Neuronal stem cell (in vitro differentiated cells): ENCODE measurements at regions not wholly inside any gene's neighbourhood (a gene's known extent, or its start where the extent isn't known, plus 50 kb on each side); places are given as distances from the start of the nearest gene placed in this dataset.

Experiments used
- DNase-seq: peaks from one replicate; pipeline ENCODE4 v3.0.0-alpha.2; 2013; ENCODE audit warnings: low spot score
- H2AFZ ChIP-seq: one replicate; pipeline ENCODE4 v1.6.1; 2013; ENCODE audit warnings: mild to moderate bottlenecking, low read length, inconsistent platforms
- H2AK5ac ChIP-seq: 2 replicates; pipeline ENCODE4 v1.6.1; 2013; ENCODE audit warnings: low read depth, mild to moderate bottlenecking, inconsistent platforms, low read length, moderate library complexity, mixed read lengths
- H2BK120ac ChIP-seq: 2 replicates; pipeline ENCODE4 v1.6.1; 2013; ENCODE audit warnings: low read depth, mild to moderate bottlenecking, inconsistent platforms, low read length, moderate library complexity, mixed read lengths
- H2BK12ac ChIP-seq: one replicate; pipeline ENCODE4 v1.6.1; 2013; ENCODE audit warnings: low read length, inconsistent platforms
- H2BK15ac ChIP-seq: 2 replicates; pipeline ENCODE4 v1.6.1; 2013; ENCODE audit warnings: mild to moderate bottlenecking, low read length, inconsistent platforms, mixed read lengths
- H2BK5ac ChIP-seq: one replicate; pipeline ENCODE4 v1.6.1; 2013; ENCODE audit warnings: inconsistent platforms, mild to moderate bottlenecking, low read length, moderate library complexity
- H3K14ac ChIP-seq: one replicate; pipeline ENCODE4 v1.6.1; 2013; ENCODE audit warnings: low read length, inconsistent platforms
- H3K18ac ChIP-seq: 2 replicates; pipeline ENCODE4 v1.6.1; 2013; ENCODE audit warnings: low read length, inconsistent platforms
- H3K23ac ChIP-seq: 2 replicates; pipeline ENCODE4 v1.6.1; 2013; ENCODE audit warnings: low read depth, mild to moderate bottlenecking, mixed read lengths, low read length, inconsistent platforms; ENCODE audit not compliant: poor library complexity
- H3K27ac ChIP-seq: replicated peaks from 3 replicates; pipeline ENCODE4 v1.5.1; 2013; ENCODE audit warnings: low read length, inconsistent platforms
- H3K27me3 ChIP-seq, 3 experiments: 2 replicates each; pipeline ENCODE4 v1.6.1; 2013; ENCODE audit warnings: low read length in 3 of 3, mild to moderate bottlenecking in 2 of 3, inconsistent platforms in 1 of 3, low read depth in 1 of 3, mixed read lengths in 1 of 3, moderate library complexity in 1 of 3; ENCODE audit not compliant: control insufficient read depth in 3 of 3, insufficient read depth in 3 of 3
- H3K36me3 ChIP-seq, 2 donors: replicated peaks in 1 of 2; 2 replicates each; pipeline ENCODE4 v1.6.1; 2013; ENCODE audit warnings: low read length in 2 of 2; ENCODE audit not compliant: control insufficient read depth in 2 of 2, insufficient read depth in 2 of 2
- H3K4ac ChIP-seq: 2 replicates; pipeline ENCODE4 v1.6.1; 2013; ENCODE audit warnings: inconsistent platforms, mild to moderate bottlenecking, low read length, moderate library complexity
- H3K4me1 ChIP-seq, 2 donors: 1 replicate in 1 of 2; 2 replicates in 1 of 2; pipeline ENCODE4 v1.6.1; 2013; ENCODE audit warnings: low read length in 2 of 2, low read depth in 1 of 2; ENCODE audit not compliant: control insufficient read depth in 2 of 2, insufficient read depth in 1 of 2
- H3K4me2 ChIP-seq: one replicate; pipeline ENCODE4 v1.6.1; 2013; ENCODE audit warnings: mild to moderate bottlenecking, low read length, inconsistent platforms; ENCODE audit not compliant: insufficient read depth, poor library complexity, severe bottlenecking
- H3K4me3 ChIP-seq, 2 donors: 2 replicates each; pipeline ENCODE4 v1.5.1; 2013; ENCODE audit warnings: low read length in 2 of 2, mild to moderate bottlenecking in 2 of 2, inconsistent platforms in 1 of 2, moderate library complexity in 1 of 2
- H3K79me1 ChIP-seq: one replicate; pipeline ENCODE4 v1.6.1; 2013; ENCODE audit warnings: low read depth, mild to moderate bottlenecking, inconsistent platforms, low read length, moderate library complexity
- H3K9ac ChIP-seq: one replicate; pipeline ENCODE4 v1.6.1; 2013; ENCODE audit warnings: mild to moderate bottlenecking, low read depth, low read length, inconsistent platforms; ENCODE audit not compliant: poor library complexity
- H3K9me3 ChIP-seq, 2 donors: replicated peaks in 1 of 2; 2 replicates each; pipeline versions ENCODE3 to v1.6.1; 2013; ENCODE audit warnings: low read length in 2 of 2, mild to moderate bottlenecking in 2 of 2, inconsistent platforms in 1 of 2, low read depth in 1 of 2, mixed read lengths in 1 of 2, moderate library complexity in 1 of 2; ENCODE audit not compliant: control insufficient read depth in 2 of 2, insufficient read depth in 1 of 2
- H4K8ac ChIP-seq: one replicate; pipeline ENCODE4 v1.6.1; 2013; ENCODE audit warnings: low read depth, mild to moderate bottlenecking, inconsistent platforms, low read length, moderate library complexity
- H4K91ac ChIP-seq: one replicate; pipeline ENCODE4 v1.6.1; 2013; ENCODE audit warnings: low read length, low read depth, mild to moderate bottlenecking, inconsistent platforms; ENCODE audit not compliant: poor library complexity
- WGBS, 2 donors: extraction: QIAGEN DNeasy Blood & Tissue Kit; methylation state at CpG; one replicate each; pipeline ENCODE4 v1.1.7; 2013; ENCODE audit warnings: missing lambda C conversion rate in 2 of 2, mixed read lengths in 1 of 2; ENCODE audit not compliant: insufficient read length in 2 of 2, insufficient replicate concordance in 1 of 2; ENCODE audit errors: extremely low coverage in 2 of 2; 5-methylcytosine and 5-hydroxymethylcytosine counted together

DNA sequence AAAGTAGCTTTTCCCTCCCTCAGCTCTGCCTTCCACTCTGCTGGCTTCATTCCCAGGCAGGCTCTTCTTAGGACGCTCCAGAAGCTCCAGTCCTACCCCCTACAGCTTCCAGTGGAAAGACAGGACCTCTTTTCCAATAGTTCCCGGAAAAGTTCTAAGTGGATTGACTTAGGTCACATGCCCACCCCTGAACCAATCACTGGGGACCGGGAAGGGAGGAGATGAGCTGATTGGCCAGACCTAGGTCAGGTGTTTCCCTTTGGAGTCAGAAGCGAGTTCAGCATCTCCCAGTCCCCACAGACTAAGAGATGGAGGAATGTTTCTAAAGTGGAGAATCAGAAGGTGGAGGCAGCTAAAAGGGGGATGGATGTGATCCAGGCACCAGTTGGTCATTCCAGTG, 62.9 kb upstream of the KCNG1 start:
- no peak overlapping the region for H3K14ac ChIP-seq
- no peak overlapping the region for H3K27ac ChIP-seq
- H3K79me1 ChIP-seq: no peaks in the 10 kb centered on the region
- no peak overlapping the region for H3K18ac ChIP-seq
- H2BK120ac ChIP-seq: no peak overlapping the region
- peaks cover 0 to 12% (median 2%) of the 10 kb centered on the region in 3 experiments for H3K27me3 ChIP-seq
- H3K9ac ChIP-seq: no peak overlapping the region
- H3K36me3 ChIP-seq: no peaks in the 10 kb centered on the region
- H2BK12ac ChIP-seq: no peak overlapping the region
- H2AK5ac ChIP-seq: no peak overlapping the region
- H2BK5ac ChIP-seq: no peak overlapping the region
- H3K4me2 ChIP-seq: no peak overlapping the region
- no peak overlapping the region for H3K4ac ChIP-seq
- H4K8ac ChIP-seq: no peak overlapping the region
- no peak overlapping the region for H4K91ac ChIP-seq
- peaks cover 0 to 6% of the 10 kb centered on the region in 2 donors for H3K9me3 ChIP-seq
- no peak overlapping the region for H3K23ac ChIP-seq
- WGBS, 2 donors: no CpG with 5 or more reads among the region's 4 CpGs
- no peak overlapping the region for H2BK15ac ChIP-seq
- no peak overlapping the region for H3K4me3 ChIP-seq
- no peak overlapping the region for H2AFZ ChIP-seq
- H3K4me1 ChIP-seq: peaks cover 7 to 12% of the 10 kb centered on the region in 2 donors
- no peak for DNase-seq

DNA sequence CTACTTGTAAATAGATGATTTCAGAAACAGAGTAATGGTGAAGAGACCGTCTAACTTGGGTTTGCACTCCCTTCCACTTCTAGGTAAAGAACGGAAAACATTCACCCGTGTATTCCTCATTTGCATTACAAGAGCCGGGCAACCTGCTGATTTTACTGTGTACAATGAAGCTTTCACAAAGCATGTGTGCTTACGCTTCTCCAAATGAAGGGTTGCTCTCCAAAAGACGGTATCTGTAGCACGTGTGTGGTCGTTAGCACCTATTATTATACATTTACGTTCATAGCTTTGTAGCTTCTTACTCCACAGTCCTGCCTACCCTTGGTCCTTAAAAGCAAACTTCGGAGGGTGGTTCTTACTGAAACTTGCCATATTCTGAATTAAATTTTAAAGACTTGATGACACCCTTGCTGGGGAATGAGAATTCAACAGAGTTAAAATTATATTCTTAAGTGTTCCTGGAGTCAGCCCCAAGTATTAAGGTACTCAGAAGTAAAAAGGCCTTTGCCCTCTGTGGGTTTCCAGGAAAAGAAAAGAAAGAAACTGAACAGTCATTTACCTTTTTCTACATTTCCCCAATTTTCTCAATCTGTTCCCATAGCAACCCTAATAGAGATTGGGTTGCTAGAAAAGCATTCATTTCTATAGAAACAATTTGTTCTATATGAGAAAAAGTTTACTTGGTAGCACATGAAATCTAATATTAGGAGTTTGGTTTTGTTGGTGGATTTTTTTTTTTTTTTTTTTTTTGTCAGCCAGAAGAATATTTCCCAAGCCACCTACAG, 61.9 kb upstream of the KCNG1 start:
- no peaks in the 10 kb centered on the region for H3K79me1 ChIP-seq
- WGBS, 2 donors: no CpG with 5 or more reads among the region's 10 CpGs
- H3K36me3 ChIP-seq: no peaks in the 10 kb centered on the region
- no peak overlapping the region for H4K91ac ChIP-seq
- no peak overlapping the region for H3K14ac ChIP-seq
- H2BK120ac ChIP-seq: no peak overlapping the region
- no peak overlapping the region for H2BK12ac ChIP-seq
- H2BK15ac ChIP-seq: no peak overlapping the region
- no peak overlapping the region for H3K27ac ChIP-seq
- no peak overlapping the region for H4K8ac ChIP-seq
- no peak overlapping the region for H3K4me3 ChIP-seq
- peaks cover 7 to 12% of the 10 kb centered on the region in 2 donors for H3K4me1 ChIP-seq
- no peak for DNase-seq
- no peak overlapping the region for H3K9ac ChIP-seq
- no peak overlapping the region for H3K4ac ChIP-seq
- H3K9me3 ChIP-seq: peaks cover 0 to 6% of the 10 kb centered on the region in 2 donors
- peaks cover 0 to 12% (median 2%) of the 10 kb centered on the region in 3 experiments for H3K27me3 ChIP-seq
- H2BK5ac ChIP-seq: no peak overlapping the region
- no peak overlapping the region for H3K23ac ChIP-seq
- H3K18ac ChIP-seq: no peak overlapping the region
- H3K4me2 ChIP-seq: no peak overlapping the region
- H2AFZ ChIP-seq: no peak overlapping the region
- H2AK5ac ChIP-seq: no peak overlapping the region

DNA sequence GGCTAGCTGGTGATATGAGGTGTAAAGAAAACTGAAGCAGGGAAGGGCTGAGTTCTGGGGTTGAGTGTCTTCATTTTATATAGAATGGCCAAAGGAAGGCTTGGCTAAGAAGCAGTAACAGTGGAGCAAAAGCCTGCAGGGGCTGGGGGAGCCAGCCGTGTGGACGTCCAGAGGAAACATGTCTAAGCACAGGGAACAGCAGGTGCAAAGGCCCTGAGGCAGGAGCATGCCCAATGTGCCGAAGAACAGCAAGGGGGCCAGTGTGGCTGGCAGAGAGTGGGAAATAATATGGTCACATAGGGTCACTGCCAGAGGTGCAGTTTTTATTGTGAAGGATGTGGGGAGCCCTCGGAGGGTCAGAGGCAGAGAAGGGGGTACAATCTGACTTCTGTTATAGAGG, 60.5 kb upstream of the KCNG1 start:
- H3K4ac ChIP-seq: no peak overlapping the region

DNA sequence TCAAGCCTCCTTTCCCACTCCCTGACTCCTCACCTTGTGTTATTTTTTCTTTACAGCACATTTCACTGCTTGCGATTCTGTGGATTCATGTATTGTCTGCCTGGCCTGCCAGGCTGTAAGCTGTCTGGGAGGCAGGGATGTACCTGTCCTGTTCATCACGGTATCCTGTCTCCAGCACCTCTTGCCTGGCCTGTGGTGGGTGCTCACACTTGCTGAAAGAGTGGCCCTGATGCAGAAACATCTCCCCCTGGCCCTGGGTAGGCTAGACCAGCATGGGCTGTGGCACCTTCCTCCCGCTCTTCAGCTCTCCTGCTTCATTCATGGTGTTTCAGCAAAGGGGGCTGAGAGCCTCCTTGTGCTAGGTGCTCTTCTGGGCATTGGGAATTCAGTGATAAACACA, 60.1 kb upstream of the KCNG1 start:
- no peak overlapping the region for H3K4ac ChIP-seq

More for the DNA sequence above, 60.5 kb upstream of the KCNG1 start:
- H2BK12ac ChIP-seq: no peak overlapping the region
- no peak overlapping the region for H3K27ac ChIP-seq
- no peak overlapping the region for H2BK5ac ChIP-seq
- peaks cover 0 to 6% of the 10 kb centered on the region in 2 donors for H3K9me3 ChIP-seq
- no peak overlapping the region for H3K9ac ChIP-seq
- H2BK15ac ChIP-seq: peak overlapping the region; percentile 8
- no peak overlapping the region for H3K4me3 ChIP-seq
- no peak overlapping the region for H3K14ac ChIP-seq
- H4K91ac ChIP-seq: no peak overlapping the region
- no peak overlapping the region for H2BK120ac ChIP-seq
- no peaks in the 10 kb centered on the region for H3K79me1 ChIP-seq
- no peak overlapping the region for H4K8ac ChIP-seq
- DNase-seq: no peak
- peaks cover 0 to 12% (median 2%) of the 10 kb centered on the region in 3 experiments for H3K27me3 ChIP-seq
- no peak overlapping the region for H3K18ac ChIP-seq
- no peak overlapping the region for H3K23ac ChIP-seq
- no CpG with 5 or more reads among the region's 4 CpGs for WGBS, 2 donors
- H3K4me1 ChIP-seq: peaks cover 10% of the 10 kb centered on the region in 2 donors
- H3K4me2 ChIP-seq: no peak overlapping the region
- no peaks in the 10 kb centered on the region for H3K36me3 ChIP-seq
- H2AFZ ChIP-seq: no peak overlapping the region
- no peak overlapping the region for H2AK5ac ChIP-seq

More for the DNA sequence above, 60.1 kb upstream of the KCNG1 start:
- no peaks in the 10 kb centered on the region for H3K79me1 ChIP-seq
- no peak for DNase-seq
- H4K91ac ChIP-seq: no peak overlapping the region
- no peaks in the 10 kb centered on the region for H3K36me3 ChIP-seq
- no peak overlapping the region for H2AK5ac ChIP-seq
- no peak overlapping the region for H2BK12ac ChIP-seq
- H2BK15ac ChIP-seq: no peak overlapping the region
- no peak overlapping the region for H3K23ac ChIP-seq
- H2BK5ac ChIP-seq: no peak overlapping the region
- H3K27me3 ChIP-seq: peaks cover 0 to 12% (median 2%) of the 10 kb centered on the region in 3 experiments
- H3K18ac ChIP-seq: peak overlapping the region; percentile 11
- WGBS, 2 donors: no CpG with 5 or more reads among the region's 3 CpGs
- peaks cover 10 to 13% of the 10 kb centered on the region in 2 donors for H3K4me1 ChIP-seq
- peak overlapping the region; percentile 97 for H3K14ac ChIP-seq
- H3K9me3 ChIP-seq: peaks cover 0 to 3% of the 10 kb centered on the region in 2 donors
- no peak overlapping the region for H2BK120ac ChIP-seq
- no peak overlapping the region for H3K4me2 ChIP-seq
- no peak overlapping the region for H2AFZ ChIP-seq
- H4K8ac ChIP-seq: no peak overlapping the region
- H3K27ac ChIP-seq: no peak overlapping the region
- no peak overlapping the region for H3K9ac ChIP-seq
- no peak overlapping the region for H3K4me3 ChIP-seq
